Astrocyte (in vitro differentiated cells and primary cell): ENCODE measurements at regions not wholly inside any gene's neighbourhood (a gene's known extent, or its start where the extent isn't known, plus 50 kb on each side); places are given as distances from the start of the nearest gene placed in this dataset.

Experiments
- DNase-seq: peaks from one replicate; pipeline ENCODE4 v3.0.0-alpha.2; 2010; ENCODE audit warnings: low read depth
- FAIRE-seq: peaks from 2 replicates; lab custom pipeline; 2011; peaks lifted over from hg19 to GRCh38; lab: Jason Lieb, UNC
- H2AFZ ChIP-seq: 2 replicates; pipeline ENCODE4 v1.6.0; 2012; ENCODE audit warnings: low read depth, low read length, inconsistent platforms
- H3K27ac ChIP-seq: 2 replicates; pipeline ENCODE4 v1.5.1; 2011; ENCODE audit warnings: low read depth, low read length, inconsistent platforms
- H3K27me3 ChIP-seq: 2 replicates; pipeline ENCODE4 v1.6.0; 2011; ENCODE audit warnings: low read length, inconsistent platforms; ENCODE audit not compliant: insufficient read depth
- H3K36me3 ChIP-seq: 2 replicates; pipeline ENCODE4 v1.5.1; 2011; ENCODE audit warnings: low read length, inconsistent platforms; ENCODE audit not compliant: insufficient read depth
- H3K4me1 ChIP-seq: 2 replicates; pipeline ENCODE4 v1.5.1; 2011; ENCODE audit warnings: low read length, inconsistent platforms; ENCODE audit not compliant: insufficient read depth
- H3K4me2 ChIP-seq: 2 replicates; pipeline ENCODE4 v1.6.0; 2012; ENCODE audit warnings: low read length, inconsistent platforms
- H3K4me3 ChIP-seq: 2 replicates; pipeline ENCODE4 v1.5.1; 2011; ENCODE audit warnings: low read depth, mild to moderate bottlenecking, low read length, inconsistent platforms; ENCODE audit not compliant: insufficient read depth
- H3K79me2 ChIP-seq: 2 replicates; pipeline ENCODE4 v1.6.0; 2012; ENCODE audit warnings: mild to moderate bottlenecking, low read length, inconsistent platforms; ENCODE audit not compliant: insufficient read depth
- H3K9ac ChIP-seq: 2 replicates; pipeline ENCODE4 v1.6.0; 2012; ENCODE audit warnings: mild to moderate bottlenecking, low read length, inconsistent platforms
- H3K9me3 ChIP-seq: 2 replicates; pipeline ENCODE4 v1.5.1; 2012; ENCODE audit warnings: low read depth, mild to moderate bottlenecking, low read length, inconsistent platforms; ENCODE audit not compliant: insufficient read depth
- H4K20me1 ChIP-seq: 2 replicates; pipeline ENCODE4 v1.6.0; 2012; ENCODE audit warnings: low read length, inconsistent platforms; ENCODE audit not compliant: insufficient read depth
- H3K27ac Mint-ChIP-seq: one replicate; pipeline ENCODE4 v1.8.0; 2021; ENCODE audit warnings: mild to moderate bottlenecking, mixed read lengths; ENCODE audit not compliant: unreplicated experiment
- H3K27me3 Mint-ChIP-seq: one replicate; pipeline ENCODE4 v1.8.0; 2021; ENCODE audit warnings: low read depth, mixed read lengths; ENCODE audit not compliant: unreplicated experiment
- H3K36me3 Mint-ChIP-seq: one replicate; pipeline ENCODE4 v1.8.0; 2021; ENCODE audit warnings: low read depth, mixed read lengths; ENCODE audit not compliant: unreplicated experiment
- H3K4me1 Mint-ChIP-seq: one replicate; pipeline ENCODE4 v1.8.0; 2021; ENCODE audit warnings: low read depth, mixed read lengths; ENCODE audit not compliant: unreplicated experiment
- H3K4me3 Mint-ChIP-seq: one replicate; pipeline ENCODE4 v1.8.0; 2021; ENCODE audit warnings: mild to moderate bottlenecking, moderate library complexity, mixed read lengths; ENCODE audit not compliant: unreplicated experiment
- H3K9me3 Mint-ChIP-seq: one replicate; pipeline ENCODE4 v1.8.0; 2021; ENCODE audit warnings: mild to moderate bottlenecking, mixed read lengths; ENCODE audit not compliant: unreplicated experiment
- EZH2 ChIP-seq: IDR thresholded peaks from 2 replicates; pipeline ENCODE4 v1.6.1; 2012; ENCODE audit warnings: mild to moderate bottlenecking, low read length, inconsistent platforms; ENCODE audit not compliant: insufficient read depth
- TF ChIP-seq, protein P1 (sequence below): IDR thresholded peaks from 2 replicates; pipeline ENCODE4 v1.5.1; 2011; ENCODE audit warnings: low read depth, mild to moderate bottlenecking, inconsistent platforms, low read length, moderate library complexity; ENCODE audit not compliant: insufficient read depth

DNA sequence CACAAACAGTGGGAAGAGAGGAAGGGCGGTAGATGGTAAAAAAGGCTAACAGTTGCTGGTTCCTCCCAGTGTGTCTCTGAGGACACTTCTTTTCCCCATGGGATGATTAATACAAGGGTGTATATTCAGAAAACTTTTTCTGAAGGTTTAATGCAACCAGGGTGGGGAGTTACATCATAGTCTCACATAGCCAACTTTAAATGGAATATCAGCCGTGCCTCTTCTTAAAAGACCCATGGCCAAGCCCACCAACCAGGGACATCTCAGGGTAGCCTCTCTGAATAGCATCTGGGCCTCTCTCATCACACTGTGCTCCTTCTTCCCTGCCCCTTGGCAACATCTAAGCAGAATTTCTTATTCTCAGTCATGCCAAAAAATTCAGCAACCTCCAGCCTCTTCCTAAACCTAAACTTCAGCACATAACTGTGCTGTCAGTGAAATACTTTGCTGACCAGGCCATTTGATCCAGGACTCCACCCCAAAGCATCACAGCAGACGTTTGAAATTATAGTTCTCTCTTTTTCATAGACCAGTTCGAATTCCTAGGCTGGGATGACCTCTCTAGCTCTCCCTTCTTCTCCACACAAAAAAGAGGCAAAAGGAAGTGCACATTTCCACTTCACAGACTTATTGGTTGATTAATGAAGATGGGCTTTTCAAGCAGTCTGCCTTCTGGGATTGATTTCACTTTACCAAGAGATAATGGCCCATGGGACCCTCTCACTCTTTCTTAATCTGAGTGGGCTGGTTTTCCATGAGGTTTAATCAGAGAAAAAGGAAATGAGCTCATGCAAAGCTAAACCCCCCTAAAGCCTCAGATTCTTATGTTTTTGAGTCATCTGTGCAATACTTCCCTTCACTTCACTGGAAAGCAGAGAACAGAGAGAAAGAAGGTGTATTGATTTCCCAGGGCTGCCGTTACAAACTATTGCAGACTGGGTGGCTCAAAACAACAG lies 85.1 kb upstream of the RAI14 start:
- Mint-ChIP-seq H3K27me3 (no peaks in the 10 kb centered on the region), H3K4me3 (no peak overlapping the region), H3K4me1 (peaks cover 34% of the 10 kb centered on the region), H3K27ac (peak overlapping the region; percentile 99), H3K36me3 (no peaks in the 10 kb centered on the region), H3K9me3 (no peaks in the 10 kb centered on the region)
- Histone ChIP-seq H3K79me2 (no peaks in the 10 kb centered on the region), H3K9me3 (no peaks in the 10 kb centered on the region), H3K36me3 (no peaks in the 10 kb centered on the region), H3K9ac (peak overlapping the region; percentile 71), H4K20me1 (no peaks in the 10 kb centered on the region), H3K4me3 (no peak overlapping the region), H2AFZ (no peak overlapping the region), H3K27ac (peak overlapping the region; percentile 94), H3K4me2 (peak overlapping the region; percentile 80), H3K27me3 (no peaks in the 10 kb centered on the region), H3K4me1 (peaks cover 24% of the 10 kb centered on the region)
- FAIRE-seq (peak; percentile 70), DNase-seq (peak; percentile 91)
- TF ChIP-seq EZH2 = no peak
- TF ChIP-seq, protein P1, sequence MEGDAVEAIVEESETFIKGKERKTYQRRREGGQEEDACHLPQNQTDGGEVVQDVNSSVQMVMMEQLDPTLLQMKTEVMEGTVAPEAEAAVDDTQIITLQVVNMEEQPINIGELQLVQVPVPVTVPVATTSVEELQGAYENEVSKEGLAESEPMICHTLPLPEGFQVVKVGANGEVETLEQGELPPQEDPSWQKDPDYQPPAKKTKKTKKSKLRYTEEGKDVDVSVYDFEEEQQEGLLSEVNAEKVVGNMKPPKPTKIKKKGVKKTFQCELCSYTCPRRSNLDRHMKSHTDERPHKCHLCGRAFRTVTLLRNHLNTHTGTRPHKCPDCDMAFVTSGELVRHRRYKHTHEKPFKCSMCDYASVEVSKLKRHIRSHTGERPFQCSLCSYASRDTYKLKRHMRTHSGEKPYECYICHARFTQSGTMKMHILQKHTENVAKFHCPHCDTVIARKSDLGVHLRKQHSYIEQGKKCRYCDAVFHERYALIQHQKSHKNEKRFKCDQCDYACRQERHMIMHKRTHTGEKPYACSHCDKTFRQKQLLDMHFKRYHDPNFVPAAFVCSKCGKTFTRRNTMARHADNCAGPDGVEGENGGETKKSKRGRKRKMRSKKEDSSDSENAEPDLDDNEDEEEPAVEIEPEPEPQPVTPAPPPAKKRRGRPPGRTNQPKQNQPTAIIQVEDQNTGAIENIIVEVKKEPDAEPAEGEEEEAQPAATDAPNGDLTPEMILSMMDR = no peak

DNA sequence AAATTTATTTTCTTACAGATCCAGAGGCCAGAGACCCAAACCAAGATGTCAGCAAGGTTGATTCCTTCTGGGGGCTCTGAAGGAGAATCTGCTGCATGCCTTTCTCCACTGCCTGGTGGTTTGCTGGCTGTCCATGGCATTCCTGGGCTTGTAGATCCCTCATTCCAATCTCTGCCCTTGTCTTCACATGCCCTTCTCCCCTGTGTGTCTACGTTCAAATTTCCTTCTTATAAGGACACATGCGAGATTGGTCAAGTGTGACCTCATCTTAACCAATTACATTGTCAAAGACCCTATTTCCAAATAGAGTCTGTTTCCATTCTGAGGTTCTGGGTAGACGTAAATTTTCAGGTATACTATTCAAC lies 84.5 kb upstream of the RAI14 start:
- no peaks in the 10 kb centered on the region for H3K27me3 Mint-ChIP-seq
- H3K9me3 ChIP-seq = no peaks in the 10 kb centered on the region
- H3K27me3 ChIP-seq = no peaks in the 10 kb centered on the region
- no peak overlapping the region for H3K4me3 ChIP-seq
- H3K4me1 Mint-ChIP-seq = peaks cover 34% of the 10 kb centered on the region
- peak overlapping the region; percentile 99 for H3K27ac Mint-ChIP-seq
- H3K27ac ChIP-seq = peak overlapping the region; percentile 94
- no peaks in the 10 kb centered on the region for H3K9me3 Mint-ChIP-seq
- H3K36me3 Mint-ChIP-seq = no peaks in the 10 kb centered on the region
- H3K36me3 ChIP-seq = no peaks in the 10 kb centered on the region
- peak; percentile 82 for DNase-seq
- TF ChIP-seq, protein P1 = no peak
- no peak for TF ChIP-seq EZH2
- H3K4me2 ChIP-seq = peak overlapping the region; percentile 80
- H3K9ac ChIP-seq = peak overlapping the region; percentile 71
- H2AFZ ChIP-seq = no peak overlapping the region
- no peaks in the 10 kb centered on the region for H4K20me1 ChIP-seq
- peak overlapping the region; percentile 4 for H3K4me3 Mint-ChIP-seq
- H3K79me2 ChIP-seq = no peaks in the 10 kb centered on the region
- no peak for FAIRE-seq
- H3K4me1 ChIP-seq = peaks cover 24% of the 10 kb centered on the region

DNA sequence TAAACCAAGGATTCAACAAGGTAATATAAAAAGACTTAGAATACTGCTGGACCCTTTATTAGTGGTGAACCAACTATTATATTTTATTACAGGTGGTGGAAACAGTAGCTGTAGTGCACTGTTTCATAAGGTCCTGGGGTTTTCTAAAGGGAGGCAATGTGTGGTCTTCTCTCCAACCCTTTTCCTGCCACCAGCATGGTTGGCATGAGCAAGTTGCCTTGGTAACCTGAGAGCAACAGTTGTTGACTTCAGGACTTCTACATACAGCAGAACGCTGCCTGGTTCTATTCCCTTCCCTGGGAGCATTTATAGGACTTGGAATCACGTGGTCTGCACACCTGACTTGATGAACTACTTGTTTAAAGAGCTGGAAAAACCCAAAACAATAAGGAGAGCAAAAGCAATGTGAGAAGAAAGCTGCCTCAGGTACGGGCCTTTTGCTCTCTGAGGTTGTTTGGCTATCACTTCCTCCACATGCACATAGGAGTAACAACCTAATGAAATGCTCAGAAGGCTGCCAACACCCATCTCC lies 81.1 kb upstream of the RAI14 start:
- DNase-seq = no peak
- no peaks in the 10 kb centered on the region for H3K9me3 ChIP-seq
- H3K27ac ChIP-seq = no peak overlapping the region
- TF ChIP-seq, protein P1 = no peak
- TF ChIP-seq EZH2 = no peak
- no peaks in the 10 kb centered on the region for H3K79me2 ChIP-seq
- H3K36me3 Mint-ChIP-seq = no peaks in the 10 kb centered on the region
- H3K4me3 Mint-ChIP-seq = no peak overlapping the region
- peaks cover 28% of the 10 kb centered on the region for H3K4me1 ChIP-seq
- no peak overlapping the region for H3K27ac Mint-ChIP-seq
- FAIRE-seq = no peak
- no peak overlapping the region for H3K4me2 ChIP-seq
- no peaks in the 10 kb centered on the region for H4K20me1 ChIP-seq
- H3K36me3 ChIP-seq = no peaks in the 10 kb centered on the region
- no peak overlapping the region for H3K4me3 ChIP-seq
- peaks cover 29% of the 10 kb centered on the region for H3K4me1 Mint-ChIP-seq
- H3K9me3 Mint-ChIP-seq = peaks cover 1% of the 10 kb centered on the region
- no peak overlapping the region for H2AFZ ChIP-seq
- no peaks in the 10 kb centered on the region for H3K27me3 ChIP-seq
- H3K9ac ChIP-seq = no peak overlapping the region
- H3K27me3 Mint-ChIP-seq = no peaks in the 10 kb centered on the region
